ENCODE measurements at regions not wholly inside any gene's neighbourhood (a gene's known extent, or its start where the extent isn't known, plus 50 kb on each side); places are given as distances from the start of the nearest gene placed in this dataset.

DNA sequence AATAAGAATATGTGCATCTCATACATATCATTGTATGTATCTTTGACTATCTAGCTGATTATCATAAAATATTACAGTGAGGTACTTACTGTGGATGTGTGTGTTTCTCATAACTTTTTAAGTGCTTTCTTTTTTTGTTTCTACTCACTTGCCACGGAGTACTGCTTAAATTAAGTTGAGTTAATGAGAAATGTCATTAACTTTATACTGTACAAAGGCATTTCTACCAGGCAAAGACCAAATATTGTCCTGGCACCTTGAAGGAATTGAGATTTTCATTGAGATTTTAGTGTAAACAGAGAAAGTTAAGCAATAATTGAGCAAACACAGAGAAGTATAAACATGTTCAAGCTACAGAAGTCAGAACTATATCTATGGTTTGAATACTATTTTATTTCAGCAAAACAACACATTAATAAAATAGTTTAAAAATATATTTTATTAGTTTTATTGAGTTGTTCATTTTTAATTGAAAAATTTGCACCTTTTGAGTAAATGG lies 1750.0 kb downstream of the PCDH7 start (continued):
- TF ChIP-seq ZFX (IDR thresholded peaks at IDR 0.05) = no peak
- TF ChIP-seq EZH2 (IDR thresholded peaks at IDR 0.05) = no peak
- no peak for TF ChIP-seq REST (IDR thresholded peaks at IDR 0.05; ENCODE audit: low read depth)
- no peak for TF ChIP-seq JUND (IDR thresholded peaks at IDR 0.05)
- TF ChIP-seq SRF (IDR thresholded peaks at IDR 0.05; ENCODE audit: low read depth) = no peak
- TF ChIP-seq SP1 (IDR thresholded peaks at IDR 0.05; ENCODE audit: low read depth) = no peak

DNA sequence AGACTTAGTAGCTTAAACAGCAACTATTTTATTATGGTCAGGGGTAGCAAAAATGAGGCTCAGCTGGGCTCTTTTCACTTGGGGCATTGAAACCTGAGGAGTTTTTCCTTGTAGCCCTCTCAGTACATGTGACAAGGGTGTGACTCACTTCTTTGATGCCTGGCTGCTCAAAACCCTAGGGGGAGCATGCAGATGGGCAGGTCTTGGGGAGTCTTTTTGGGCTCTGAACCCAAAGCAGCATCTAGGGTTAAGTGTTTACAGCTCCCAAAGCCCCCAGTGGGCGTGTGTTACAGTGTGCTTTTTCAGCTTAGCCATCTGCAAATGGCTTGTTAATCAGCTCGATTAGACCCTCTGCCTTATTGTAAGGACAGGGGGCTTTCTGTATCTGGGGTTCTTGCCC lies 1752.7 kb downstream of the PCDH7 start:
- DNase-seq (ENCODE audit: low read depth, low spot score) = no peak
- H3K79me2 ChIP-seq (ENCODE audit: insufficient read depth, low read length) = no peaks in the 10 kb centered on the region
- intact Hi-C loops (cut with micrococcal nuclease) = no loop called here
- BruUV-seq (replicated peaks) = no TSS peak
- no peaks in the 10 kb centered on the region for H3K27me3 ChIP-seq (ENCODE audit: insufficient read depth, low read length)
- ChIA-PET CTCF (no interaction called here), RAD21 (ENCODE audit: low non-redundant PET in 1 of 2, low total read pairs in 2 of 2, uncharacterized antibody in 2 of 2, unreplicated experiment in 2 of 2) (no interaction called here), POLR2A (no interaction called here)
- H4K20me1 ChIP-seq (ENCODE audit: insufficient read depth) = no peaks in the 10 kb centered on the region
- no peak overlapping the region for H3K4me3 ChIP-seq (replicated peaks in 1 of 2; ENCODE audit: low read depth in 1 of 2, low read length in 2 of 2)
- ATAC-seq = peak; percentile 44; the same call in 1 of the 2 replicates
- no peaks in the 10 kb centered on the region for H3K9me3 ChIP-seq (ENCODE audit: control insufficient read depth in 1 of 2, insufficient read depth in 1 of 2, low read depth in 1 of 2, low read length in 2 of 2)
- H3K9ac ChIP-seq (ENCODE audit: low read length) = no peak overlapping the region
- no peak for TF ChIP-seq SRF (IDR thresholded peaks at IDR 0.05; ENCODE audit: low read depth)
- peak; percentile 16; the same call in 1 of the 2 replicates for TF ChIP-seq FOSL1 (IDR thresholded peaks at IDR 0.05; ENCODE audit: low read depth)
- no peak overlapping the region for H3K27ac ChIP-seq (ENCODE audit: low read depth, low read length)
- H2AFZ ChIP-seq (ENCODE audit: low read depth, low read length, poor library complexity, severe bottlenecking) = no peak overlapping the region
- peaks cover 0 to 5% of the 10 kb centered on the region in 2 experiments; a peak in 1 of 4 replicates for H3K4me1 ChIP-seq (ENCODE audit: control insufficient read depth in 1 of 2, insufficient read depth in 2 of 2, low read length in 2 of 2)
- no peak overlapping the region for H3K4me2 ChIP-seq (ENCODE audit: low read length)
- H3K36me3 ChIP-seq (ENCODE audit: control insufficient read depth in 1 of 2, insufficient read depth in 2 of 2, low read length in 2 of 2) = no peaks in the 10 kb centered on the region
- H3K9me2 ChIP-seq (ENCODE audit: insufficient read depth) = no peaks in the 10 kb centered on the region

Measured in HCT116 (cell line).